Prostate gland (tissue), 2 donors: ENCODE measurements at regions not wholly inside any gene's neighbourhood (a gene's known extent, or its start where the extent isn't known, plus 50 kb on each side); places are given as distances from the start of the nearest gene placed in this dataset.

ENCODE experiments used
- DNase-seq: peaks from one replicate; pipeline ENCODE4 v3.0.0-alpha.2; 2019; ENCODE audit warnings: low spot score
- H3K27ac ChIP-seq, 2 donors: fragments of 200-600 bp; sonication (generic); 2 replicates each; pipeline ENCODE4 v1.5.1; 2017 to 2019
- H3K27me3 ChIP-seq: fragments of 200-600 bp; sonication (generic); replicated peaks from 2 replicates; pipeline ENCODE4 v1.5.1; 2019; ENCODE audit not compliant: insufficient read depth
- H3K36me3 ChIP-seq, 2 donors: fragments of 200-600 bp; sonication (generic); 1 replicate in 1 of 2; 2 replicates in 1 of 2; pipeline versions ENCODE4 v1.5.1 to v1.8.1; 2017 to 2019
- H3K4me1 ChIP-seq: fragments of 200-600 bp; sonication (generic); replicated peaks from 2 replicates; pipeline ENCODE4 v1.5.1; 2019
- H3K4me3 ChIP-seq, 2 donors: fragments of 200-600 bp; sonication (generic); 2 replicates each; pipeline ENCODE4 v1.5.1; 2017 to 2019
- H3K9me3 ChIP-seq: fragments of 200-600 bp; sonication (generic); 2 replicates; pipeline ENCODE4 v1.5.1; 2017
- CTCF ChIP-seq, 4 experiments: fragments of 200-600 bp in 2 of 4; fragments of 450-650 bp in 2 of 4; sonication (generic) in 2 of 4; IDR thresholded peaks; 1 replicate in 3 of 4; 2 replicates in 1 of 4; pipeline ENCODE4 v1.5.1; 2016 to 2019; ENCODE audit warnings: antibody characterized with exemption in 4 of 4, mild to moderate bottlenecking in 2 of 4, moderate library complexity in 2 of 4
- POLR2A ChIP-seq: fragments of 450-650 bp; IDR thresholded peaks from one replicate; pipeline ENCODE4 v1.6.1; 2016; ENCODE audit warnings: antibody characterized with exemption, mild to moderate bottlenecking
- POLR2AphosphoS5 ChIP-seq: sonication (generic); formaldehyde crosslinking; IDR thresholded peaks from one replicate; pipeline ENCODE4 v1.6.1; 2017; ENCODE audit warnings: antibody characterized with exemption
- WGBS: methylation state at CpG from one replicate; pipeline ENCODE4 v1.1.5; 2018; 5-methylcytosine and 5-hydroxymethylcytosine counted together
- intact Hi-C: fragments of 100-400 bp; cut with DNase I; formaldehyde crosslinking; loops from one replicate; pipeline ENCODE4 v1.14.2; 2022

GRCh38 chr5:93006915-93007314 lies 574.1 kb downstream of the NR2F1-AS1 start:
- H3K27me3 ChIP-seq = no peaks in the 10 kb centered on the region
- 46% methylated on average over 2 of the region's 2 CpGs for WGBS
- H3K27ac ChIP-seq = no peak overlapping the region
- H3K36me3 ChIP-seq = no peaks in the 10 kb centered on the region
- no peaks in the 10 kb centered on the region for H3K4me1 ChIP-seq
- no peaks in the 10 kb centered on the region for H3K9me3 ChIP-seq
- intact Hi-C loops = no loop called here
- no peak overlapping the region for H3K4me3 ChIP-seq
- TF ChIP-seq POLR2AphosphoS5 (no peak), POLR2A (no peak), CTCF (IDR thresholded peaks at IDR 0.05) (no peak)
- DNase-seq = no peak

- WGBS = 21% methylated on average over 5 of the region's 5 CpGs
- Histone ChIP-seq H3K36me3 (no peaks in the 10 kb centered on the region), H3K27ac (peak overlapping the region; percentile 12 to 33), H3K27me3 (no peaks in the 10 kb centered on the region), H3K4me3 (no peak overlapping the region), H3K4me1 (no peaks in the 10 kb centered on the region), H3K9me3 (no peaks in the 10 kb centered on the region)
- intact Hi-C loops = no loop called here
- DNase-seq = no peak
- no peak for TF ChIP-seq POLR2A
- TF ChIP-seq POLR2AphosphoS5 = no peak
- TF ChIP-seq CTCF (IDR thresholded peaks at IDR 0.05) = no peak
Observed at GRCh38 chr5:92998456-92998855, 582.6 kb downstream of the NR2F1-AS1 start.

GRCh38 chr5:92994392-92994791 lies 586.6 kb downstream of the NR2F1-AS1 start:
- intact Hi-C loops = no loop called here
- 96% methylated on average over 1 of the region's 1 CpG for WGBS
- TF ChIP-seq CTCF (IDR thresholded peaks at IDR 0.05) (no peak), POLR2AphosphoS5 (no peak), POLR2A (no peak)

GRCh38 chr5:92992073-92992472 lies 588.9 kb downstream of the NR2F1-AS1 start:
- H3K36me3 ChIP-seq = no peaks in the 10 kb centered on the region
- intact Hi-C loops = no loop called here
- H3K4me1 ChIP-seq = no peaks in the 10 kb centered on the region
- H3K9me3 ChIP-seq = no peaks in the 10 kb centered on the region
- no peak for DNase-seq
- H3K4me3 ChIP-seq = no peak overlapping the region
- H3K27ac ChIP-seq = no peak overlapping the region
- TF ChIP-seq POLR2AphosphoS5 (no peak), CTCF (IDR thresholded peaks at IDR 0.05) (no peak), POLR2A (no peak)
- H3K27me3 ChIP-seq = no peaks in the 10 kb centered on the region

More at GRCh38 chr5:92994392-92994791, 586.6 kb downstream of the NR2F1-AS1 start:
- no peaks in the 10 kb centered on the region for H3K27me3 ChIP-seq
- no peaks in the 10 kb centered on the region for H3K9me3 ChIP-seq
- DNase-seq = no peak
- no peak overlapping the region for H3K4me3 ChIP-seq
- H3K4me1 ChIP-seq = no peaks in the 10 kb centered on the region
- no peaks in the 10 kb centered on the region for H3K36me3 ChIP-seq
- H3K27ac ChIP-seq = no peak overlapping the region

GRCh38 chr5:92991581-92992067 lies 589.4 kb downstream of the NR2F1-AS1 start:
- no peak for DNase-seq
- TF ChIP-seq CTCF (IDR thresholded peaks at IDR 0.05) (no peak), POLR2A (no peak), POLR2AphosphoS5 (no peak)
- WGBS = 25% methylated on average over 3 of the region's 3 CpGs
- no peaks in the 10 kb centered on the region for H3K4me1 ChIP-seq
- no peaks in the 10 kb centered on the region for H3K36me3 ChIP-seq
- intact Hi-C loops = no loop called here
- H3K9me3 ChIP-seq = no peaks in the 10 kb centered on the region
- H3K27ac ChIP-seq = no peak overlapping the region
- no peaks in the 10 kb centered on the region for H3K27me3 ChIP-seq
- H3K4me3 ChIP-seq = no peak overlapping the region
